Activated gamma-delta T cell treated with Interleukin-2 at 50 U/mL for 16 hours (primary cell): ENCODE measurements at regions not wholly inside any gene's neighbourhood (a gene's known extent, or its start where the extent isn't known, plus 50 kb on each side); places are given as distances from the start of the nearest gene placed in this dataset.
"Not testable (repeated sequence)": the region's sequence is repeated elsewhere in the genome, so short reads cannot be mapped to it uniquely, and the experiment has no call there.

ENCODE experiments used
- DNase-seq: peaks from one replicate; pipeline ENCODE4 v3.0.0-alpha.2; 2020

DNA sequence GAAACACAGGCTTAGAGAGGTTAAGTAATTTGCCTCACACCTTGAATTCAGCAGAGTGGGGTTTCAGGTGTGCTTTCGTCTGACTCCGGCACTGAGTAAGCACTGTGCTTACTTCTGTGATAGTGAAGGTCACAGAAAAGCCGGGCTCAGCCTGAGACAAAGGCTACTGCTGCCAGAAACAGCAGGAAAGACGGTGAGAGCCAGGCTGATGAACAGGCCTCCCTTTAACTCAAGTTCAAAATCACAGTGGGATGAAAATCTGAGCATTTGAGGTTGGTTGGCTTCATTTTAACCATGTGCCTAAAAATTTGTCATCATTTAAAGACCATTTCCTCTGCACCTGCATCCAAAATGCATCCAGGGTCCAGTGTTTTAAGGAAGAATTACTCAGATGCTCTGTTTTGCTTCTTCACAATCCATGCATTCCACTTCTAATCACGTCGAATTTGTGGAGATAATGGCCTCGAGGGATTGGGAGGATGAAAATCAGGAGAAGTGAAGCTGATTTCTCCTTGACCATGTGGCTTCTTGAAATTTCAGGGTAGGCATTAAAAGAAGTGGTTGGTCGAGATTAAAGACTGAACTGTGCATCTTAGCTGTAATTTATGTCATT is 121.2 kb upstream of the LNX1 start:
- no peak for DNase-seq

DNA sequence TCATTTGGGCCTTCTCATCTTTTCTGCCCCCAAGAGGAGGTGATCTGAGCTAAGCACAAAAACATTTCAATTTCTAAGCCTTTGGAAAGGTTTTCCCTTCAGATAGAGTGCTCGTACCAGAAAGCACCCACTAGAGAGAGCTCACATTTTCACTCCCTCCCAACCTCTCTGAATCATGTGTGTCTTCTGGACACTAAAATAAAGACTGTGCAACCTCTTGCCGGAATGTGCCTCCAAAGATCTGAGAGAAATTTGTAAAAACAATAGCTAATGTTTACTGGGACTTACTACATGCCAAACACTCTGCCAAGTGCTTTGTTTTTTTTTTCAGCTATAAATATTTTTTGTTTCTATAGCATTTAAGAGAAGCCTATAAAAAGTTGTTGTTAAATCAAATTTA is 120.6 kb upstream of the LNX1 start:
- no peak for DNase-seq

DNA sequence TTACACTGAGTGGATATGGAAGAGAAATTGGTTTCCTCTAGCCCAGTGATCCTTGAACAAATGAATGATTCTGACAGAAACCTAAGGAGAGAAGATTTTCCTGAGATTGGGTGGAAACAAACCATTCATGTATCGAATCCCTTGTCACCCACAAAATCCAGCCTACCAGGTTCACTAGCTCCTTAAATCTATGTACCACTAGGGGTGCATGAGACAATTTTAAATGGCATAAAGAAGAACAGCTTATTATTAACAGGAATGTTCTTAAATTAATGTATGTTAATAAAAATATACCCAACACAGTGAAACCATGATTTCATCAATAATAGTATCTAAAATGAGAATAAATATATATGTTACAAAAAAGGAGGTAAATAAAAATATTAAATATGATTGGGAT is 118.4 kb upstream of the LNX1 start:
- no peak for DNase-seq

DNA sequence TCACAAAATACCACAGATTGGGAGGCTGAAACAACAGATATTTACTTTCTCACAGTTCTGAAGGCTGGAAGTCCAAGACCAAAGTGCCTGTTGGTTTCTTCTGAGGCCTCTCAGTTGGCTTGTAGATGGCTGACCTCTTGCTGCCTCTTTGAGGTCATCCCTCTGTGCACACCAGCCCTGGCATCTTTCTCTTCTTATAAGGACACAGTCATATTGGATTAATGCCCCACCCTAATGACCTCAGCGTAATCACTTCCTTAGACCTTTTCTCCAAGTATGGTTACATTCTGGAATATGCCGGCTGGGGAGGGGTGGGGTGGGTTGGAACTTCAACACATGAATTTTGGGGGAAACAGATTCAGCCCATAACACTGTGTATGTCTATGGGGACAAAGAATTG is 116.2 kb upstream of the LNX1 start:
- no peak for DNase-seq

DNA sequence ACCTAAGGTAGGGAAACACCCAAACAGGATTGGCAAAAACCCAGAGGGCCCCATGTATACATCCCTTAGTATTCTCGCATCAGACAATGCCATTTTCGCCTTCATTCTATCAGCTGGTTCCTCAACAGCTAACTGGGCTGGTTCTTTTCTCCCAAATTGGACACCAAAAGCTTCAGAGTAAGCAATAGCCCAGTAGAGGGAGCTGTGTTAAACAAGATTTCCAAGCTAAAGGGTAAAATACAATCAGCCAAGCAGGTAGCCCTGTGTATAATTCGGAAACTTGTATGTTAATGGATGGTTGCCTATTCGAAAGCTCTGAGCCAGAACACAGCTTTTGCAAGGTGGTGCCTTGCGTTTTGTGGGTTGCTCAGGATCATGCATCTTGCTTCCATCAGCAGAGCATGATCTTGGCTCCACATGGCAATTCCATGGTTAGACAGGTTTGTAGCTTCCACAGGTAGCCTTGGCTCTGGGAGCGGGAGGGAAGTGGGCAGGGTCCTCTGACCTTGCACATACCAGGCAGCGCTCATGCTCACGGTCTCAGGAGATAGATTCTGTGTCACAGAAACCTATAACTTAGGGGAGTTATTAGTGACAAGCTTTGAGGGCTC is 115.2 kb upstream of the LNX1 start:
- no peak for DNase-seq

DNA sequence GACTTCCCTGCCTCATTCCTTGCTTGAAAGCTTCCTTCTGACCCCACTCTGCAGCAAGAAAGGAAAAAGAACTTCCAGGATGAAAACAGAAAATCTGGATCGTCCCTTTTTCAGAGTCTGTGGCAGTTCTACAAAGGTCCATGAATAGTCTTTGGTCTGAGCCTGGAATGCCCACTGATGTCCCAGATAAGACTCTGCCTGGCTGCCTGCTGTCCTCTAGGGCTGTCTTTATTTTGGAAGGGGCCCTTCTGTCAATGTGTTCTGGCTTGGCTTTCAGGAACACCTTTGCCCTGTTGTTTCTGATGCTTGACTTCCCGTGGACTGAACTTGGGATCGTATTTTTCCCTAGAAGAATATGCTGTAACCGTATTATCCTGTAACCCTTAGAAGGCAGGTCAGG is 114.7 kb upstream of the LNX1 start:
- no peak for DNase-seq

DNA sequence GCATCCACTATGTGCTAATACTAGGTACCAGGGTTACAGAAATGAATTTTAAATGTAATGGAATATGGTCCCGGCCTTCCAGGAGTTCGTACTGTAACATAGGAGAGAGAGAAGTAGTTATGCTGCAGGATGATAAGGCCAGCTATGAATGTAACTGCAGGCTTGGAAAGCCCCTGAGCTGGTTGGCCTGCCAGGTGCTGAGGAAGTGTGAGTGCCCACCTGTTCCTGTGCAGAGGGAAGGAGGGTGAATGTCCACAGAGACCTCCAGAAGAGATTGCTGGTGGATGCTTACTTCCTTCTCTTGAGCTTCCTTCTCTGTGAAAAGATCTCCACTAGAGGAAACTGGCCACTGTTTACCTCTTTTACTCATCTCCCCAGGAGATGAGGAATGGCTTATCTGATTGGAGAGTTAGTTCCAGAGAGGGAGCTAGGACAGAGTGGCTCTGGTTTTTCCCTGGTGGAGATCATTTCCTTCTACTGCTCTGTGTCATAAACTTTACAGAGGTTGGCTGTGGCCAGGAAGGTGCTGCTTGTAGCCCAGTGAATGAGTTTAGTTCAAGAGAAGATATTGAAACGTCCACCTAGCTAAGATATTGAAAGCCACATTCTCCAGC is 114.0 kb upstream of the LNX1 start:
- DNase-seq, result no peak

DNA sequence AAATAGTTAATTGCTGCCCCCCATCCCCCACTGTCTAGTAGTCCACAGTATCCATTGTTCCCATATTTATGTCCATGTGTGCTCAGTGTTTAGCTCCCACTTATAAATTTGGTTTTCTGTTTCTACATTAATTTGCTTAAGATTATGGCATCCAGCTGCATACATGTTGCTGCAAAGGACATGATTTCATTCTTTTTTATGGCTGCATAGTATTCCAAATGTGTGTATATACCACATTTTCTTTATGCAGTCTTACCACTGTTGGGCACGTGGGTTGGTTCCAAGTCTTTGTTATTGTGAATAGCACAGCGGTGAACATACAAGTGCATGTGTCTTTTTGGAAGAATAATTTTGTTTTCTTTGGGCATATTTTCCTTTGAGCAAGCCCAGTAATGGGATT is 113.0 kb upstream of the LNX1 start:
- DNase-seq, result no peak

DNA sequence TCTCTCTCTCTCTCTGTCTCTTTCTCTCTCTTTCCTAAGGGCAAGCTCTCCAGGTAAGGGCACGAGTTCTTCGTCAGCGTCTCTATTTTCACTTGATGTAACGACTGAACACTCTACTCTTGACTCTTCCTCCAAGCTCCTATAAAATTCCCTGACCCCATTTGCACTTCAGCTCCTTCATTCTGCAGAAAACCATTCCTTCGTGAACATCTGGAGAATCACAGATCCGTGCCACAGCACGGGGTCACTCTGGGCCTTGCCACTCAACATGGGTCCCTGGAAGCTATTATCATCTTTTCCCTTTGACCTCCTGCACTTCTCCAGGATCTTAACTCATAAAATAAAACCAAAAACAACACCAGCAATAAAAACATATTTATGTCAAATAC is 112.0 kb upstream of the LNX1 start:
- no peak for DNase-seq

DNA sequence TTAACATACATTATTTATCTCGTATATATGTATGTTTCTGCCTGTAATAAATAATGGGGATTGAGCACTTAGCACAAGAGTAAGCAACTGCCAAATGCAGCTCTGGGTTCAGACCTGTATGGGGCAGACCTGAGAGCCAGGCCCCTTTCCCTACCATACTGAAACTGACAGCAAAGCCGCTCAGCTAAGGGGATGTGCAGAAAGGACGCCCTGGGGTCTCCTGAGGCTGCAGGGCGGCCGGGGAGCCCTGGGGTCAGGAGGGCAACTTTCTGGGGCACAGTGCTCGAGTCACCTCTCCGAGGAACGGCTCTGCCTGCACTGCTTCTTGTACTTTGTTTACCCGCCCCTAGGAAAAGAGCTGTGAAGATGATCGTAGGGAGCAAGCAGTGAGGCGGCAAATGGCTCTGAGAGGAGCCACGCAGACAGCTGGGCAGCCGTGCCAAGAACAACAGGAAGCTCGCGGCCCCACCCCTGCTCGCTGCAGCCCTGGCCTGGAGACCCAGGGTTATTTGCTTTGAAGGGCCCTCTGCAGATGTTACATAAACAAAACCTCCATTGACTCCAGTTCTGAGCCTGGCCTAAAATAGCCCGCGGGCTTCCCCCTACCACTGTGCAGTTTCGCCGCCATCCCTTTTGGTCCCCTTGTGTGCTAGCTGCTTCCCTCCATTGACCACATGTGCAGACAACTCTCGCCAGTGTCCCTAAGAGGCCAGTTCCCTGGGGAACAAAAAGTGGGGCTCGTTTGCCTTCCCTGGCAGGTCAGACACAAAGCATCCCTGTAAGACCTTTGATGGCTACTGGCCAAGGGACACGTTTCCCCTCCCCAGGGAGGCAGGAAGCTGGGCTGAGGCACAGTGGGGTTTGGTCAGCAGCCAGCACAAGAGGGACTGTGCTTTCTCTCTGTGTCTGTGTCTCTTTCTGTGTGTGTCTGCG is 111.3 kb upstream of the LNX1 start:
- DNase-seq, result peak; percentile 4

DNA sequence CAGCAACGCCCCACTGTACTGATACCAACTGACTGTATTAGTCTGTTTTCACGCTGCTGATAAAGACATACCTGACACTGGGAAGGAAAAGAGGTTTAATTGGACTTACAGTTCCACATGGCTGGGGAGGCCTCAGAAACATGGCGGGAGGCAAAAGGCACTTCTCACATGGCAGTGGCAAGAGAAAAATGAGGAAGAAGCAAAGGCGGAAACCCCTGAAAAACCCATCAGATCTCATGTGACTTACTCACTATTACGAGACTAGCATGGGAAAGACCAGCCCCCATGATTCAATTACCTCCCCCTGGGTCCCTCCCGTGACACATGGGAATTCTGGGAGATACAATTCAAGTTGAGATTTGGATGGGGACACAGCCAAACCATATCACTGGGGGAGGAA is 110.0 kb upstream of the LNX1 start:
- not testable (repeated sequence) for DNase-seq

DNA sequence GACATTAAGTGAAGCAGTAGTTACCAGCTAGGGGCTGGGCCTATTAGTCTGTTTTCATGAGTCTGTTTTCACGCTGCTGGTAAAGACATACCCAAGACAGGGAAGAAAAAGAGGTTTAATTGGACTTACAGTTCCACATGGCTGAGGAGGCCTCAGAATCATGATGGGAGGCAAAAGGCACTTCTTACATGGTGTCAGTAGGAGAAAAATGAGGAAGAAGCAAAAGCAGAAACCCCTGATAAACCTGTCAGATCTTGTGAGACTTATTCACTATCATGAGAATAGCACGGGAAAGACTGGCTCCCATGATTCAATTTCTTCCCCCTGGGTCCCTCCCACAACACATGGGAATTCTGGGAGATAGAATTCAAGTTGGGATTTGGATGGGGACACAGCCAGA is 108.0 kb upstream of the LNX1 start:
- DNase-seq, result not testable (repeated sequence)

DNA sequence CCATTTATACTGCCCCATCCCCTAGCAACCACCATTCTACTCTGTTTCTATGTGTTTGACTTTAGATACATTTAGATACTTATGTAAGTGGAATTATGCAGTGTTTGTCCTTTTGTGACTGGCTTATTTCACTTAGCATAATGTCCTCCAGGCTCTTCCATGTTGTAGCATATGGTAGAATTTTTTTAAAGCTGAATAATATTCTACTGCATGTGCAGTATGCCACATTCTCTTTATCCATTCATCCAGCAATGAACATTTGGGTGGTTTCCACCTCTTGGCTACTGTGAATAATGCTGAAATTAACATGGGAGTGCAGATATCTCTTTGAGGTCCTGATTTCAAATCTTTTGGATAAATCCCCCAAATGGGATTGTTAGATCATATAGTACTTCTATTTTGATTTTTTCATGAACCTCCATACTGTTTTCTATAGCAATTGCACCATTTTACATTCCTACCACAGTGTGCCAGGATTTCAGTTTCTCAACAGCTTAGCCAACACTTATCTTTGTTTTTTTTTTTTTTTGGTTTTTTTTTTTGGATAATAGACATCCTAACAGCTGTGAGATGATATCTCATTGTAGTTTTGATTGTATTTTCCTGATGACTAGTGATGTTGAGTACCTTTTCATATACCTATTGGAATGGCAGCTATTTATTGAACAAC is 105.9 kb upstream of the LNX1 start:
- no peak for DNase-seq

DNA sequence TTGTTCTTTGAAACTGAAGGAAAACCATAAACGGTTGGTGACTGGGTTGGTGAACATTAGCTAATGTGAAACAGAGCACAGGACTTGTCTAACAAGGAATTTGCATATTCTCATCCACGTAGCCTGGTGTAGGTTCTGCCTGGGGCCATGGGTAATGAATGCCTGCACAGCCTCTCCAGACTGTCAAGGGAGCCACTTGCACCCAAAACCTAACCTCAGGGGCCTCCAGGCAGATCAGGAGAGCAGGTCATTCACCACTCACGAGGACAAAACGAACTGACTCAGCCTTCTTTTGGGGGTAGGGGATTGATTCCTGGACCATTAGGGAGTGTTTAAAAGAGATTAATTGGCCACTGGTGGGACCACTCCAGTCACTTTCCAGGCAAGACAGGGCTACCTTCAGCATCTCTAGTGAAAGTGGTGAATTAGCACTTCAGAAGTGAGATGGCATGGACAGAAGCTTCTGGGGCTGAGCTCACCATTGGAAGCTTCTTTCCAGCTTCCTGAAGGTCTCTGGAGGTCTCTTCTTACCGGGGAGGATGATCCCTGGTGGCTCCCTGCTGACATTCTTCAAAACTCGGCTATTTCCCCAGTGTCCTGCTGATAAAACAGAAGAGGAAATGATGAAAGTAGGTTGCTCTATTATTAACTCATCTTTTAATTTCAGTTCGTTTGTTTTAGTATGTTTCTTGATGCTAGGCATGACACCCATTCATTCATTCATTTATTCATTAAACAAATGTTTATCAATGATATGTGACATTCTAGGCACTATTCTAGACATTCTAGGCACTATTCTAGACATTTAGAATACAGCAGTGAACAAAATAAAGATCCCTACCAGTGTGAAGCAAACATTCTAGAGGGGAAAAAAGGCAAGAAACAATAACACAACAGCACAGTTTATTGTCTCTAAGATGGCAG is 104.5 kb upstream of the LNX1 start:
- no peak for DNase-seq

DNA sequence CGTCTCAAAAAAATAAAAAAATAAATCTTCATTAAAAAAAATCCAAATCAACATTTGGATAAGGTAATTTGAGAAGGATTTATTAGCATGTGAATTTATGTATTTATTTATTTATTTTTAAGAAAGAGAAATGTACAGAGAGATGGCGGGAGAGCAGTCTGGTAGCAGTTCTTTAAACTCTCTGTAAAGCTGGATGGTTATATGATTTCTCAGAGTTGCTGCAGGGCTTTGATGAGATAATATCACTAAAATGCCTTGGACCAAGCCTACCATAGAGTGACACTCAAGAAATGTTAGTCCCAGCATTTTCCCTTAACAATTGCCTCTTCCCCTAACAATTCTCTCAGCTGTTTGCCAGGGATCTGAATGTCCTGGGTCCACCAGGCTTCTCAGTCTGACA is 103.4 kb upstream of the LNX1 start:
- no peak for DNase-seq

DNA sequence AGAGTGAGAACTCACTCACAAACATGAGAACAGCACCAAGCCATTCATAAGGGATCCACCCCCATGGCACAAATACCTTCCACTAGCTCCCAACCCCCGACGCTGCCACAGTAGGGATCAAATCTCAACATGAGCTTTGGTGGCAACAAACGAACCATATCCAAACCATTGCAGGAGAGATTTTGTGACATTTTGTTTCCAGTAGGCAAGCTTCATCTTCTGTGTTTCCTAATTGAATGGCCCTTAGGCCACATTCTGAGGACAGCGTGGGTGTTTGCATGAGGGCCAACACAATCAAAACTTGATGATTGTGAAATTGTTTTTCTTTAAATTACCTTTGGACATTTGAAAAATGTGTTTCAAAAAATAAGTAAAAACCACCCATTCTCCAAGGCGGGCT is 102.6 kb upstream of the LNX1 start:
- no peak for DNase-seq

DNA sequence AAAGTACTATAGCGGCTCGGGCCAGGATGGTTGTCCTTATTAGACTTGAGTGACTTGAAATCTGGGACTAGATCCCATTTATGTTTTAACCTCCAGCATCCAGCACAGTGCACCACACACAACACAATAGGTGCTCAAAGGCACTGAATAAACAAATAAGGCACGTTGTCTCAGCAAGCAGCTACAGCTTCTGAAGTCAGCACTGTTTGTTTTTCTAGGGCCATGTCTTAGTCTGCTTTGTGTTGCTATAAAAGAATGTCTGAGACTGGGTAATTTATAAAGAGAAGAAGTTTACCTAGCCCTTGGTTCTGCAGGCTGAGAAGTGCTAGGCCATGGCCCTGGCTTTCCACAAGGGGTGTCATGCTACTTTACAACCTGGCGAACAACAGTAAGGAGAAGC is 102.1 kb upstream of the LNX1 start:
- no peak for DNase-seq

DNA sequence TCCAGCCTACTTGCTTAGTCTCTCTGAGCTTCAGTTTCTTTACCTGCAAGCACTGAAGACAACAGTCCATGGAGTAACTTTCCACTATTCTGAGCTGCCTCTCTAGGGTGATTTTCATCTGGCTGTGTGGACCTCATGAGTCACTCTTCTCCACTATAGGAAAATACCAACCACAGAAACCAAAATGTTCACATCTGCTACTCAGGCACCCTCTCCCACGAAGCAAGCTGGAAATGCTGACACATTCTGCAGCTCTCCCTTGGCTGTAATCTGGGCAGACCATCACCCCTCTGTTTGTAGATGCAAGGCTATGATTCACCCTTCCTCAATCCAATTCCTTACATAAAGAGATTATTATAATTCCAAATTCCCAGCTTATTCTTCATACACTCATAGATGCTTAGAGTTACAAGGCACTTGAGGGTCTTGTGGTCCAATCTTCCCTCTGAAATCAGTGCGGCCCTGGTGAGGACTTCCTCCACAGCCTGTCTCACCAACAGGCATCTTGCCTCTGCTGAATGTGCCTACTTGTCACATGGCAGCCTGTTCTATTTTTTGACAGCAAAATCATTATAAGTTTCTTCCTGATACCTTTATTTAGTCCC is 97.0 kb upstream of the LNX1 start:
- DNase-seq, result no peak

DNA sequence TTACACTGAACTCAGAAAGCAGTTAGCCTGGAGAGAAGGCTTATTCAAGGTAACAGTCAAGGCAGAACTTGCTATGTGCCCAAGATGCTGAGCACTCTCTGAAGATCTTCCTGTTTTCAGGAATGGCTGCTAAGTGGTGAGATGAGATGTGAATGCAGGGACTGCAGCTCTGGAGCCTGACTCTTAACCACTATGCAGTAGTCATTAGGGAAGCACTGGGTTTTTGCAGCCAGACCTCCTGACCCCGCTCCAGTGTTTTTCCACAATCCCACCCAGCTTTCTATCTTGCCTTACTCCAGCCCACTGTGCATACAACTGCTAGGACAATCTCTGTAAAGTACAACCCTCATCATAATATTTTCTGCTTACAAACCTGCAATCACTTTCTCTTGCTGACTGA is 95.2 kb upstream of the LNX1 start:
- DNase-seq, result no peak

DNA sequence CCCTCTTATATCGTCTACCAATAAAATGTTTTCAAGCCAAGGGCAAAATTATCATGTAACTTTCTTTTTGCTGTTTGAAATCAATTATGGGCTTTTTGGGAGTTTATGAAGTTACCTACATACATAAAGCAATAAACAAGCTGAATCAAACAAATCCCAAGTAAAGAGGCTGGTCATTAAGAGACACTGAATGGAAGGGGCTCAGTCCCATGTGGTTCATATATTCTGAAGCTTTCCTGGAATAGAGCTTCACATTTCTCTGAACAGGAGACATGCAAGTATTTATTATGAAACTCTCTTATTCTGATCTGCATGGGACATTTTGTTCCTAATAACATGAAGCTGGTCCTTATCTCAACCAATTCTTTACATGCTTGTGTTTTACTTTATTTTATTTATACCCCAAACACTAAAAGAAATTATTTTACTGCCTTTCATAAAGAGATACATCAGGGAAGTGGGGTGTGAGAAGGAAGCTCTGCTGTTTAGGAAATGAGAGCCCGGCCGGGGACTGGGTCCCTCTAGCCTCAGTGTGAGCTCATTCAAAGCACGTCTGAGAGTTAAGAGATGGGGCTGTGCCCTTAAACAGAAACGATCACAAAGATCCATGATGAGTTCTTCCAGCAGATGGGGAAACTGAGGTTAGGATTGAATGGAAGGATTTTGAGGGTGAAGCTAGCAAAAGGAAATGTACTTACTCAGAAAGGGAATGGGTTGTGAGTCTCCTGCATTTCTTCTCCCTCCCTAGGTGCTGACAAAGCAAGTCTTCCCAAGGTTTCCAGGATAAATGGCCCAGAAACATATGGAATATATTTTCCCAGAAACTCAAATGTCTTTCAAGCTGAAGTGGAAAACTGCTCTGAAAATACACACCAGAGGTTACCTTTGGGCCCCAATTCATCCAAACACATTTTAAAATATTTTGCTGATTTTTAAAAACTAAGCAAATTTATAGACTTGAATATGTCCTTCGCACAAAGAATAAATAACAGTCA is 93.1 kb upstream of the LNX1 start:
- no peak for DNase-seq
